HepG2 (cell line): ENCODE measurements at regions not wholly inside any gene's neighbourhood (a gene's known extent, or its start where the extent isn't known, plus 50 kb on each side); places are given as distances from the start of the nearest gene placed in this dataset.

Source experiments
- ATAC-seq: fragments of 200-7000 bp; cut with Tn5 transposase; 3 replicates; pipeline ENCODE4 v1.9.1; 2020; ENCODE audit warnings: mild to moderate bottlenecking, moderate library complexity
- BruUV-seq: library from RNA; stranded (reverse); fragments of 400-500 nt; replicated peaks from 2 replicates; lab custom pipeline; 2021; lab: Mats Ljungman, UMichigan
- CTCF ChIA-PET: fragments of 300-600 bp; formaldehyde crosslinking; extraction: SDS; loops from one replicate; lab custom pipeline; 2021; ENCODE audit warnings: low total read pairs, inconsistent platforms, low intra/inter-chr PET ratio; lab: Yijun Ruan, JAX
- POLR2A ChIA-PET: fragments of 350-600 bp; sonication (Branson Sonifier 250); formaldehyde crosslinking; loops from one replicate; lab custom pipeline; 2020; ENCODE audit warnings: antibody characterized with exemption, inconsistent platforms; lab: Yijun Ruan, JAX
- DNase-seq: peaks from one replicate; pipeline ENCODE4 v3.0.0-alpha.2; 2015; ENCODE audit warnings: low spot score
- FAIRE-seq: peaks from 3 replicates; lab custom pipeline; 2011; peaks lifted over from hg19 to GRCh38; lab: Jason Lieb, UNC
- H2AFZ ChIP-seq: one replicate; pipeline ENCODE4 v1.6.1; 2011; ENCODE audit warnings: low read length, inconsistent platforms
- H3K27ac ChIP-seq: fragments of 300-600 bp; 3 replicates; pipeline ENCODE4 v1.8.0; 2011; ENCODE audit warnings: mixed run types, mild to moderate bottlenecking, mixed read lengths, low read length, inconsistent platforms; ENCODE audit not compliant: insufficient read depth; ENCODE audit errors: extremely low read length
- H3K27me3 ChIP-seq, 2 experiments: fragments of 200-600 bp in 1 of 2; 2 replicates in 1 of 2; 3 replicates in 1 of 2; pipeline versions ENCODE4 v1.6.0 to v1.8.0; 2011; ENCODE audit warnings: low read length in 2 of 2, mild to moderate bottlenecking in 2 of 2, moderate library complexity in 2 of 2, inconsistent platforms in 1 of 2; ENCODE audit not compliant: insufficient read depth in 2 of 2, control insufficient read depth in 1 of 2
- H3K36me3 ChIP-seq, 2 experiments: fragments of 200-600 bp in 1 of 2; replicated peaks in 1 of 2; 2 replicates in 1 of 2; 3 replicates in 1 of 2; pipeline versions ENCODE4 v1.5.1 to v1.8.0; 2011; ENCODE audit warnings: low read length in 2 of 2, inconsistent platforms in 1 of 2; ENCODE audit not compliant: insufficient read depth in 2 of 2, control insufficient read depth in 1 of 2
- H3K4me1 ChIP-seq: 2 replicates; pipeline ENCODE4 v1.5.1; 2012; ENCODE audit warnings: low read length, inconsistent platforms; ENCODE audit not compliant: insufficient read depth
- H3K4me2 ChIP-seq: 2 replicates; pipeline ENCODE4 v1.6.0; 2011; ENCODE audit warnings: low read depth, low read length, inconsistent platforms
- H3K4me3 ChIP-seq, 3 experiments: fragments of 200-600 bp in 1 of 3; sonication (generic), shearing (Covaris generic) in 1 of 3; replicated peaks in 1 of 3; 2 replicates each; pipeline ENCODE4 v1.5.1; 2011 to 2016; ENCODE audit warnings: low read length in 3 of 3, inconsistent platforms in 2 of 3, low read depth in 2 of 3, mild to moderate bottlenecking in 2 of 3, control low read depth in 1 of 3, mixed read lengths in 1 of 3; ENCODE audit not compliant: insufficient read depth in 1 of 3
- H3K79me2 ChIP-seq: one replicate; pipeline ENCODE4 v1.6.1; 2011; ENCODE audit warnings: low read length, inconsistent platforms; ENCODE audit not compliant: insufficient read depth
- H3K9ac ChIP-seq: 2 replicates; pipeline ENCODE4 v1.6.0; 2011; ENCODE audit warnings: mild to moderate bottlenecking, low read depth, low read length, inconsistent platforms; ENCODE audit not compliant: insufficient read depth
- H3K9me3 ChIP-seq: 2 replicates; pipeline ENCODE4 v1.5.1; 2012; ENCODE audit warnings: mild to moderate bottlenecking, low read length
- H4K20me1 ChIP-seq: 2 replicates; pipeline ENCODE4 v1.6.0; 2011; ENCODE audit warnings: inconsistent platforms, mild to moderate bottlenecking, low read length, moderate library complexity; ENCODE audit not compliant: insufficient read depth
- HMG20B ChIP-seq: conservative IDR thresholded peaks from 2 replicates; pipeline ENCODE4 v1.6.1; 2016; ENCODE audit warnings: missing genetic modification reagents, missing compliant biosample characterization
- HOXA5 ChIP-seq: sonication (generic); formaldehyde crosslinking; IDR thresholded peaks from 2 replicates; pipeline ENCODE4 v1.4.0; 2020; ENCODE audit warnings: missing genetic modification reagents
- RELA ChIP-seq: sonication (generic); formaldehyde crosslinking; IDR thresholded peaks from 2 replicates; pipeline ENCODE4 v1.4.0; 2020; ENCODE audit warnings: missing genetic modification reagents
- TARDBP ChIP-seq: sonication (generic); formaldehyde crosslinking; IDR thresholded peaks from 2 replicates; pipeline ENCODE4 v1.8.0; 2022; ENCODE audit warnings: mild to moderate bottlenecking, missing genetic modification reagents
- ZEB1 ChIP-seq: IDR thresholded peaks from 2 replicates; pipeline ENCODE4 v1.6.1; 2012; ENCODE audit warnings: mild to moderate bottlenecking, low read depth, inconsistent platforms; ENCODE audit not compliant: insufficient replicate concordance
- ZFP90 ChIP-seq: sonication (generic); formaldehyde crosslinking; IDR thresholded peaks from 2 replicates; pipeline ENCODE4 v1.8.0; 2022; ENCODE audit warnings: missing genetic modification reagents, mild to moderate bottlenecking, inconsistent platforms, borderline replicate concordance
- ZNF180 ChIP-seq: sonication (generic); formaldehyde crosslinking; IDR thresholded peaks from 2 replicates; pipeline ENCODE4 v1.4.0; 2020; ENCODE audit warnings: low read depth, missing genetic modification reagents, borderline replicate concordance
- ZNF264 ChIP-seq: sonication (generic); formaldehyde crosslinking; IDR thresholded peaks from 2 replicates; pipeline ENCODE4 v1.4.0; 2020; ENCODE audit warnings: missing genetic modification reagents
- ZNF33A ChIP-seq: sonication (generic); formaldehyde crosslinking; IDR thresholded peaks from 2 replicates; pipeline ENCODE4 v1.5.1; 2020; ENCODE audit warnings: missing genetic modification reagents, mild to moderate bottlenecking, moderate library complexity, borderline replicate concordance
- ZNF343 ChIP-seq: sonication (generic); formaldehyde crosslinking; IDR thresholded peaks from 2 replicates; pipeline ENCODE4 v1.4.0; 2020; ENCODE audit warnings: mild to moderate bottlenecking, missing genetic modification reagents
- ZNF562 ChIP-seq: sonication (generic); formaldehyde crosslinking; IDR thresholded peaks from 2 replicates; pipeline ENCODE4 v1.8.0; 2022; ENCODE audit warnings: missing genetic modification reagents, borderline replicate concordance
- ZNF891 ChIP-seq: sonication (generic); formaldehyde crosslinking; IDR thresholded peaks from 2 replicates; pipeline ENCODE4 v1.5.0; 2020; ENCODE audit warnings: mild to moderate bottlenecking, missing genetic modification reagents
- WGBS: methylation state at CpG from one replicate; pipeline ENCODE4 v1.1.6; 2017; ENCODE audit warnings: low lambda C conversion rate; 5-methylcytosine and 5-hydroxymethylcytosine counted together
- in situ Hi-C: cut with HindIII; loops from 2 replicates; pipeline ENCODE4 v1.10.0; 2017; ENCODE audit warnings: low pct_unique_long_range_greater_than_20kb; ENCODE audit not compliant: extremely low pct_ligation_motif_present
- intact Hi-C: fragments of 100-400 bp; cut with micrococcal nuclease; formaldehyde crosslinking; loops from one replicate; pipeline ENCODE4 v1.10.0; 2022; ENCODE audit not compliant: unreplicated experiment
- TF ChIP-seq, protein P1 (sequence below): sonication (generic); formaldehyde crosslinking; IDR thresholded peaks from 2 replicates; pipeline ENCODE4 v1.8.1; 2023; ENCODE audit warnings: missing genetic modification reagents, mild to moderate bottlenecking, borderline replicate concordance
- TF ChIP-seq, protein P2 (sequence below): fragments of 450-650 bp; IDR thresholded peaks from 2 replicates; pipeline ENCODE4 v1.6.1; 2017
- TF ChIP-seq, protein P3 (sequence below), 2 experiments: IDR thresholded peaks; 2 replicates each; pipeline ENCODE4 v1.6.1; 2011 to 2012; ENCODE audit warnings: low read length in 2 of 2, borderline replicate concordance in 1 of 2, low read depth in 1 of 2, mild to moderate bottlenecking in 1 of 2, moderate library complexity in 1 of 2

DNA sequence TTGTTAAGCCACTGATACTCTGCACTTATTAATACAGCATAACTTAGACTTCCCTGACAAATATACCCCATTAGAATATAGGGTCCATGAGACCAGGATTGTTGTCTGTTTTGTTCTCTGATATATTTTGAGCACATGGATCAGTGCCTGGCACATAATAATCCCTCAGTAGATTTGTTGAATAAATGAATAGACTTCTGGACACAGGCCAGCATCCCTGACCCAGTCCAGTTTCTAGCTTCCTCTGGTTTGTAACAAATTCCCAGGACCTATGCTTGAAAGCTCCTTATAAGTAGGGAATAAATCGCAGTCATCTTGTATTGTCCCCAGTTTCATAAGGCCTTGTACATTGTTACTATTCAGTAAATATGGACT is 58.2 kb upstream of the GADD45A start:
- Histone ChIP-seq H3K9ac (no peak overlapping the region), H2AFZ (no peak overlapping the region), H3K9me3 (no peaks in the 10 kb centered on the region), H3K4me2 (no peak overlapping the region), H3K4me1 (peaks cover 6% of the 10 kb centered on the region)
- intact Hi-C loops, result no loop called here
- no peak for ATAC-seq
- TF ChIP-seq RELA, result no peak
- TF ChIP-seq, all 625 proteins: peak for 0
- POLR2A ChIA-PET, result no interaction called here
- CTCF ChIA-PET, result no interaction called here
- FAIRE-seq, result no peak
- in situ Hi-C loops, result no loop called here
- Histone ChIP-seq H4K20me1 (no peaks in the 10 kb centered on the region), H3K27ac (no peak overlapping the region), H3K4me3 (no peak overlapping the region), H3K36me3 (no peaks in the 10 kb centered on the region), H3K27me3 (0 out of 5 replicates have a peak, but pooled peaks cover 0 to 7% of the 10 kb centered on the region in 2 experiments), H3K79me2 (no peaks in the 10 kb centered on the region)
- DNase-seq, result no peak
- WGBS, result 100% methylated on average over 1 of the region's 1 CpG
- no TSS peak for BruUV-seq

DNA sequence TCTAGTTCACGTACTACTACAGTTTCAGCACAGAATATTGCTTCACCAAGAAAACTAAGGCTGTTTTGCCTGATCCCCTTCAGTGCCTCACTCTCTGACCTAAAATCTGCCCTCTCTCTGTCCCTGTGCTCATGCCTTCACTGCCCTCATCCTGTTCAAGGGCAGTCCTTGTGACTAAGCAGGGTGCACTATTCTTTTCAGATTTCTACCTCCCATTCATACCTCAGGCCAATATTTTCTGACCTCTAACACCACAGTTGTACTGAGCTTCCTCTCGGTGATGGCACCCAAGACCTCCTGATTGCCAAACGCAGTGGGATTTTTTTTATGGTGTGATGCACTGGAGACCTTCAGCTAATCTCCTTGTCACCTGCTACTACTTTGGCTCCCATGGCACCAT is 57.7 kb upstream of the GADD45A start:
- DNase-seq (no peak), FAIRE-seq (no peak), ATAC-seq (no peak)
- no peak overlapping the region for H3K4me2 ChIP-seq
- no peak overlapping the region for H2AFZ ChIP-seq
- CTCF ChIA-PET, result no interaction called here
- H3K36me3 ChIP-seq, result no peaks in the 10 kb centered on the region
- H3K4me3 ChIP-seq, result no peak overlapping the region
- intact Hi-C loops, result no loop called here
- no peaks in the 10 kb centered on the region for H3K79me2 ChIP-seq
- H4K20me1 ChIP-seq, result no peaks in the 10 kb centered on the region
- POLR2A ChIA-PET, result no interaction called here
- H3K27me3 ChIP-seq, result 0 out of 5 replicates have a peak, but pooled peaks cover 0 to 7% of the 10 kb centered on the region in 2 experiments
- BruUV-seq, result no TSS peak
- no peaks in the 10 kb centered on the region for H3K9me3 ChIP-seq
- H3K9ac ChIP-seq, result no peak overlapping the region
- in situ Hi-C loops, result no loop called here
- 32% methylated on average over 3 of the region's 3 CpGs for WGBS
- H3K27ac ChIP-seq, result no peak overlapping the region
- H3K4me1 ChIP-seq, result peaks cover 11% of the 10 kb centered on the region
- TF ChIP-seq ZNF264 (CRISPR knock-in tag) (no peak), ZNF343 (no peak), ZNF891 (CRISPR knock-in tag) (no peak), HMG20B (CRISPR knock-in tag) (no peak), ZFP90 (no peak), TARDBP (CRISPR knock-in tag) (no peak), ZNF562 (CRISPR knock-in tag) (no peak), ZEB1 (no peak), HOXA5 (no peak), ZNF33A (CRISPR knock-in tag) (no peak), ZNF180 (CRISPR knock-in tag) (no peak)
- TF ChIP-seq, protein P1, sequence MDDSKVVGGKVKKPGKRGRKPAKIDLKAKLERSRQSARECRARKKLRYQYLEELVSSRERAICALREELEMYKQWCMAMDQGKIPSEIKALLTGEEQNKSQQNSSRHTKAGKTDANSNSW, result no peak
- TF ChIP-seq, protein P2, sequence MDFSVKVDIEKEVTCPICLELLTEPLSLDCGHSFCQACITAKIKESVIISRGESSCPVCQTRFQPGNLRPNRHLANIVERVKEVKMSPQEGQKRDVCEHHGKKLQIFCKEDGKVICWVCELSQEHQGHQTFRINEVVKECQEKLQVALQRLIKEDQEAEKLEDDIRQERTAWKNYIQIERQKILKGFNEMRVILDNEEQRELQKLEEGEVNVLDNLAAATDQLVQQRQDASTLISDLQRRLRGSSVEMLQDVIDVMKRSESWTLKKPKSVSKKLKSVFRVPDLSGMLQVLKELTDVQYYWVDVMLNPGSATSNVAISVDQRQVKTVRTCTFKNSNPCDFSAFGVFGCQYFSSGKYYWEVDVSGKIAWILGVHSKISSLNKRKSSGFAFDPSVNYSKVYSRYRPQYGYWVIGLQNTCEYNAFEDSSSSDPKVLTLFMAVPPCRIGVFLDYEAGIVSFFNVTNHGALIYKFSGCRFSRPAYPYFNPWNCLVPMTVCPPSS, result no peak
- TF ChIP-seq, protein P3, sequence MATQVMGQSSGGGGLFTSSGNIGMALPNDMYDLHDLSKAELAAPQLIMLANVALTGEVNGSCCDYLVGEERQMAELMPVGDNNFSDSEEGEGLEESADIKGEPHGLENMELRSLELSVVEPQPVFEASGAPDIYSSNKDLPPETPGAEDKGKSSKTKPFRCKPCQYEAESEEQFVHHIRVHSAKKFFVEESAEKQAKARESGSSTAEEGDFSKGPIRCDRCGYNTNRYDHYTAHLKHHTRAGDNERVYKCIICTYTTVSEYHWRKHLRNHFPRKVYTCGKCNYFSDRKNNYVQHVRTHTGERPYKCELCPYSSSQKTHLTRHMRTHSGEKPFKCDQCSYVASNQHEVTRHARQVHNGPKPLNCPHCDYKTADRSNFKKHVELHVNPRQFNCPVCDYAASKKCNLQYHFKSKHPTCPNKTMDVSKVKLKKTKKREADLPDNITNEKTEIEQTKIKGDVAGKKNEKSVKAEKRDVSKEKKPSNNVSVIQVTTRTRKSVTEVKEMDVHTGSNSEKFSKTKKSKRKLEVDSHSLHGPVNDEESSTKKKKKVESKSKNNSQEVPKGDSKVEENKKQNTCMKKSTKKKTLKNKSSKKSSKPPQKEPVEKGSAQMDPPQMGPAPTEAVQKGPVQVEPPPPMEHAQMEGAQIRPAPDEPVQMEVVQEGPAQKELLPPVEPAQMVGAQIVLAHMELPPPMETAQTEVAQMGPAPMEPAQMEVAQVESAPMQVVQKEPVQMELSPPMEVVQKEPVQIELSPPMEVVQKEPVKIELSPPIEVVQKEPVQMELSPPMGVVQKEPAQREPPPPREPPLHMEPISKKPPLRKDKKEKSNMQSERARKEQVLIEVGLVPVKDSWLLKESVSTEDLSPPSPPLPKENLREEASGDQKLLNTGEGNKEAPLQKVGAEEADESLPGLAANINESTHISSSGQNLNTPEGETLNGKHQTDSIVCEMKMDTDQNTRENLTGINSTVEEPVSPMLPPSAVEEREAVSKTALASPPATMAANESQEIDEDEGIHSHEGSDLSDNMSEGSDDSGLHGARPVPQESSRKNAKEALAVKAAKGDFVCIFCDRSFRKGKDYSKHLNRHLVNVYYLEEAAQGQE (IDR thresholded peaks at IDR 0.05; ENCODE audit: borderline replicate concordance in 1 of 2, low read depth in 1 of 2, low read length in 2 of 2), result no peak
